Anterior cingulate cortex (tissue), 58 donors: ENCODE measurements at regions not wholly inside any gene's neighbourhood (a gene's known extent, or its start where the extent isn't known, plus 50 kb on each side); places are given as distances from the start of the nearest gene placed in this dataset.

Source experiments
- DNase-seq, 58 donors: peaks; one replicate each; lab custom pipeline; 2025; lab: John Stamatoyannopoulos, UW

GRCh38 chr22:48248901-48249455, 1486.5 kb downstream of the TBC1D22A start:
- no peak for DNase-seq

GRCh38 chr22:48247829-48248228, 1485.4 kb downstream of the TBC1D22A start:
- no peak for DNase-seq

GRCh38 chr22:48245196-48245485, 1482.7 kb downstream of the TBC1D22A start:
- no peak for DNase-seq

GRCh38 chr22:48244388-48245195, 1482.1 kb downstream of the TBC1D22A start:
- DNase-seq, result no peak

- no peak for DNase-seq
Observed at GRCh38 chr22:48242461-48242864, 1480.0 kb downstream of the TBC1D22A start.

- DNase-seq, result no peak
Observed at GRCh38 chr22:48241658-48242057, 1479.2 kb downstream of the TBC1D22A start.

- no peak for DNase-seq
Observed at GRCh38 chr22:48240935-48241230, 1478.4 kb downstream of the TBC1D22A start.

GRCh38 chr22:48240148-48240934, 1477.9 kb downstream of the TBC1D22A start:
- DNase-seq, result no peak

- no peak for DNase-seq
Observed at GRCh38 chr22:48239461-48240147, 1477.2 kb downstream of the TBC1D22A start.

- peak in 2 of 58 donors; percentile 12 to 15 for DNase-seq
Observed at GRCh38 chr22:48238966-48239365, 1476.5 kb downstream of the TBC1D22A start.

- no peak for DNase-seq
Observed at GRCh38 chr22:48238284-48238915, 1476.0 kb downstream of the TBC1D22A start.

GRCh38 chr22:48237466-48238283, 1475.2 kb downstream of the TBC1D22A start:
- no peak for DNase-seq

- DNase-seq, result no peak
Observed at GRCh38 chr22:48236261-48236660, 1473.8 kb downstream of the TBC1D22A start.

GRCh38 chr22:48235744-48236143, 1473.3 kb downstream of the TBC1D22A start:
- DNase-seq, result no peak

- DNase-seq, result no peak
Observed at GRCh38 chr22:48234011-48234410, 1471.6 kb downstream of the TBC1D22A start.

GRCh38 chr22:48233586-48233985, 1471.1 kb downstream of the TBC1D22A start:
- DNase-seq, result no peak

GRCh38 chr22:48228468-48228867, 1466.0 kb downstream of the TBC1D22A start:
- DNase-seq, result no peak

GRCh38 chr22:48227341-48228018, 1465.0 kb downstream of the TBC1D22A start:
- DNase-seq, result no peak
